Nephron progenitor cell (in vitro differentiated cells): ENCODE measurements at regions not wholly inside any gene's neighbourhood (a gene's known extent, or its start where the extent isn't known, plus 50 kb on each side); places are given as distances from the start of the nearest gene placed in this dataset.

Experiments used
- DNase-seq: peaks from one replicate; pipeline ENCODE4 v3.0.0; 2021
- H3K27ac Mint-ChIP-seq: 2 replicates; pipeline ENCODE4 v1.8.0; 2021; ENCODE audit warnings: mild to moderate bottlenecking, moderate library complexity, mixed read lengths
- H3K27me3 Mint-ChIP-seq: 2 replicates; pipeline ENCODE4 v1.8.0; 2021; ENCODE audit warnings: mild to moderate bottlenecking, low read depth, mixed read lengths; ENCODE audit not compliant: poor library complexity
- H3K36me3 Mint-ChIP-seq: 2 replicates; pipeline ENCODE4 v1.8.0; 2021; ENCODE audit warnings: low read depth, mixed read lengths
- H3K4me1 Mint-ChIP-seq: 2 replicates; pipeline ENCODE4 v1.8.0; 2021; ENCODE audit warnings: mixed read lengths
- H3K4me3 Mint-ChIP-seq: 2 replicates; pipeline ENCODE4 v1.8.0; 2021; ENCODE audit warnings: mild to moderate bottlenecking, moderate library complexity, mixed read lengths
- H3K9me3 Mint-ChIP-seq: 2 replicates; pipeline ENCODE4 v1.8.0; 2021; ENCODE audit warnings: mild to moderate bottlenecking, moderate library complexity, mixed read lengths
- CTCF ChIP-seq: fragments of 200-600 bp; sonication (generic); IDR thresholded peaks from 2 replicates; pipeline ENCODE4 v1.5.0; 2021; ENCODE audit warnings: antibody characterized with exemption

GRCh38 chr5:89279391-89280036 is 396.5 kb upstream of the MEF2C start:
- peaks cover 18% of the 10 kb centered on the region for H3K4me1 Mint-ChIP-seq
- H3K27ac Mint-ChIP-seq = no peak overlapping the region
- TF ChIP-seq CTCF = no peak
- H3K36me3 Mint-ChIP-seq = no peaks in the 10 kb centered on the region
- H3K4me3 Mint-ChIP-seq = no peak overlapping the region
- no peaks in the 10 kb centered on the region for H3K9me3 Mint-ChIP-seq
- peaks cover 4% of the 10 kb centered on the region for H3K27me3 Mint-ChIP-seq
- DNase-seq = no peak

- H3K9me3 Mint-ChIP-seq = no peaks in the 10 kb centered on the region
- no peak for DNase-seq
These were observed 394.8 kb upstream of the MEF2C start for GRCh38 chr5:89277816-89278215.

GRCh38 chr5:89276566-89277305 is 393.8 kb upstream of the MEF2C start:
- DNase-seq = no peak
- Mint-ChIP-seq H3K9me3 (no peaks in the 10 kb centered on the region), H3K4me3 (no peak overlapping the region), H3K4me1 (peaks cover 7% of the 10 kb centered on the region), H3K27me3 (peaks cover 4% of the 10 kb centered on the region), H3K27ac (no peak overlapping the region), H3K36me3 (no peaks in the 10 kb centered on the region)
- TF ChIP-seq CTCF = no peak

More at GRCh38 chr5:89277816-89278215, 394.8 kb upstream of the MEF2C start:
- Mint-ChIP-seq H3K27me3 (peaks cover 4% of the 10 kb centered on the region), H3K27ac (no peak overlapping the region), H3K4me3 (no peak overlapping the region), H3K4me1 (peaks cover 18% of the 10 kb centered on the region), H3K36me3 (no peaks in the 10 kb centered on the region)
- TF ChIP-seq CTCF = no peak

GRCh38 chr5:89275066-89275855 is 392.3 kb upstream of the MEF2C start:
- TF ChIP-seq CTCF = no peak
- H3K4me1 Mint-ChIP-seq = peaks cover 5% of the 10 kb centered on the region
- no peak overlapping the region for H3K4me3 Mint-ChIP-seq
- no peaks in the 10 kb centered on the region for H3K9me3 Mint-ChIP-seq
- H3K27ac Mint-ChIP-seq = no peak overlapping the region
- H3K27me3 Mint-ChIP-seq = no peaks in the 10 kb centered on the region
- H3K36me3 Mint-ChIP-seq = no peaks in the 10 kb centered on the region
- no peak for DNase-seq

- no peak for DNase-seq
- H3K36me3 Mint-ChIP-seq = no peaks in the 10 kb centered on the region
- H3K4me3 Mint-ChIP-seq = no peak overlapping the region
- TF ChIP-seq CTCF = no peak
- H3K27me3 Mint-ChIP-seq = no peaks in the 10 kb centered on the region
- no peak overlapping the region for H3K27ac Mint-ChIP-seq
- no peaks in the 10 kb centered on the region for H3K9me3 Mint-ChIP-seq
- peaks cover 10% of the 10 kb centered on the region for H3K4me1 Mint-ChIP-seq
These were observed 390.3 kb upstream of the MEF2C start for GRCh38 chr5:89273289-89273688.
